ENCODE measurements at regions not wholly inside any gene's neighbourhood (a gene's known extent, or its start where the extent isn't known, plus 50 kb on each side); places are given as distances from the start of the nearest gene placed in this dataset.

DNA sequence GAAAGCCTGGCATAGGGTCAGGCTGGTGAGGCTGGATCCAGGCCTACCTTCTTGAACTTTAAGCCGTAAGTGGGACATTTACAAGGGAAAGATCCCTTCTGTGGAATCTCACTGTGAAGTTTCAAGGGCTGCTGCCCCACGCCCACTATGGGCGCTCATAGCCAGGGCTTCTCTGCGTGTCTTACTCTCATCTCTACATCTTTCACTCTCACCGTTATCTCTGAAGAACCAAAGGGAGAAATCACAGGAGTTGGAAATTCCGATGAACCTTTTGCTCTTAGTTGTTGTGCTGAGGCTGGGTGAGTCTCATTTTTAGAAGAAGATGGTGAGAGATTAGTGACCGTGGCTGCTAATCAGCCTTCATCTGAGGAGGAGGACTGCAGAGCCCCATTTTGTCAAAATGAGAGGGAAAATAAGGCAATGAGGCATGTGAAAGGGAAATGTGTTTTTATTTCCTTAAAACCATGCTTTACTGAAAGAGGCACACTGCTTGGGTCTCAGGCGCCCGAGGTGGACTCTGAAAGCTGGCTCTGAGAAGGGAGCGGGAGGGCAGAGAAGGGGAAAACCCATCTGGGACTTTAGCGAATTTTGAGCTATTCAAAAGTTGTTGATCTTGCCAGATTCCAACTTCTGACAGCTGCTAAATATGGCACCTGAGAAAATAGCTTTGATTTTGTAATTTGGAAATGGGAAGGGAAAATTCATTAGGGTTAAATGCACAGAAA, 301.5 kb downstream of the CLIC5 start:
- H3K4me3 ChIP-seq (ENCODE audit: control insufficient read depth, low read depth, low read length): no peak overlapping the region
- no peak for DNase-seq (ENCODE audit: low read depth)
- TF ChIP-seq CTCF (conservative IDR thresholded peaks at IDR 0.05; ENCODE audit: control insufficient read depth, insufficient read depth, low read depth, low read length): no peak
